Right ventricle myocardium inferior (tissue), 1 donor: ENCODE measurements at regions not wholly inside any gene's neighbourhood (a gene's known extent, or its start where the extent isn't known, plus 50 kb on each side); places are given as distances from the start of the nearest gene placed in this dataset.
"Not testable (repeated sequence)": the region's sequence is repeated elsewhere in the genome, so short reads cannot be mapped to it uniquely, and the experiment has no call there.

ENCODE experiments used
- ATAC-seq: fragments of 200-7000 bp; cut with Tn5 transposase; one replicate; pipeline ENCODE4 v1.9.1; 2020; ENCODE audit warnings: mild to moderate bottlenecking, moderate library complexity
- DNase-seq: peaks from one replicate; pipeline ENCODE4 v3.0.0; 2021; ENCODE audit errors: missing footprints
- intact Hi-C: fragments of 100-400 bp; cut with DNase I; formaldehyde crosslinking; loops from one replicate; pipeline ENCODE4 v1.11.0; 2022
- donor health status: DM: no; HTN: yes; CAD: no; lungs with severe emphysema.

GRCh38 chr4:116726523-116726922 lies 358.9 kb downstream of the TRAM1L1 start:
- intact Hi-C loops, result no loop called here
- no peak for ATAC-seq
- no peak for DNase-seq

- intact Hi-C loops, result no loop called here
- ATAC-seq (no peak), DNase-seq (no peak)
These were observed 361.1 kb downstream of the TRAM1L1 start for GRCh38 chr4:116724249-116724648.

- no peak for ATAC-seq
- intact Hi-C loops, result no loop called here
- DNase-seq, result peak; percentile 57
These were observed 379.9 kb downstream of the TRAM1L1 start for GRCh38 chr4:116705466-116705865.

GRCh38 chr4:116702949-116703348 lies 382.4 kb downstream of the TRAM1L1 start:
- intact Hi-C loops, result no loop called here
- DNase-seq (no peak), ATAC-seq (no peak)

- no peak for DNase-seq
- no peak for ATAC-seq
- intact Hi-C loops, result no loop called here
These were observed 396.8 kb downstream of the TRAM1L1 start for GRCh38 chr4:116688536-116688935.

GRCh38 chr4:116668190-116668589 lies 417.2 kb downstream of the TRAM1L1 start:
- intact Hi-C loops, result no loop called here
- no peak for ATAC-seq
- no peak for DNase-seq

- ATAC-seq (no peak), DNase-seq (no peak)
These were observed 419.7 kb downstream of the TRAM1L1 start for GRCh38 chr4:116665716-116666115.

GRCh38 chr4:116664198-116664597 lies 421.2 kb downstream of the TRAM1L1 start:
- intact Hi-C loops, result no loop called here
- no peak for DNase-seq
- ATAC-seq, result no peak

More at GRCh38 chr4:116665716-116666115, 419.7 kb downstream of the TRAM1L1 start:
- intact Hi-C loops, result no loop called here

GRCh38 chr4:116639070-116639577 lies 446.3 kb downstream of the TRAM1L1 start:
- DNase-seq, result no peak
- no peak for ATAC-seq
- intact Hi-C loops, result no loop called here

- ATAC-seq (no peak), DNase-seq (no peak)
- intact Hi-C loops, result no loop called here
These were observed 446.8 kb downstream of the TRAM1L1 start for GRCh38 chr4:116638592-116638991.

- DNase-seq, result no peak
- no peak for ATAC-seq
- intact Hi-C loops, result no loop called here
These were observed 448.5 kb downstream of the TRAM1L1 start for GRCh38 chr4:116636917-116637316.

- DNase-seq, result no peak
- intact Hi-C loops, result no loop called here
- no peak for ATAC-seq
These were observed 453.1 kb downstream of the TRAM1L1 start for GRCh38 chr4:116632269-116632668.

- intact Hi-C loops, result no loop called here
- no peak for ATAC-seq
- DNase-seq, result no peak
These were observed 456.8 kb downstream of the TRAM1L1 start for GRCh38 chr4:116628598-116628997.

GRCh38 chr4:116627545-116627944 lies 457.8 kb downstream of the TRAM1L1 start:
- intact Hi-C loops, result no loop called here

GRCh38 chr4:116619508-116619907 lies 465.9 kb downstream of the TRAM1L1 start:
- ATAC-seq, DNase-seq, intact Hi-C loops: not testable (repeated sequence)

More at GRCh38 chr4:116627545-116627944, 457.8 kb downstream of the TRAM1L1 start:
- ATAC-seq (no peak), DNase-seq (no peak)

GRCh38 chr4:116618638-116619037 lies 466.7 kb downstream of the TRAM1L1 start:
- ATAC-seq, result no peak
- intact Hi-C loops, result no loop called here

GRCh38 chr4:116603096-116603495 lies 482.3 kb downstream of the TRAM1L1 start:
- intact Hi-C loops, result no loop called here
- DNase-seq, result no peak
- ATAC-seq, result no peak

More at GRCh38 chr4:116618638-116619037, 466.7 kb downstream of the TRAM1L1 start:
- DNase-seq, result no peak

GRCh38 chr4:116599859-116600258 lies 485.5 kb downstream of the TRAM1L1 start:
- intact Hi-C loops, result no loop called here
- ATAC-seq (no peak), DNase-seq (peak; percentile 13)

GRCh38 chr4:116598980-116599789 lies 486.2 kb downstream of the TRAM1L1 start:
- intact Hi-C loops, result no loop called here
- no peak for ATAC-seq
- DNase-seq, result peak; percentile 66

- intact Hi-C loops, result no loop called here
- ATAC-seq, result no peak
- DNase-seq, result peak; percentile 57
These were observed 487.0 kb downstream of the TRAM1L1 start for GRCh38 chr4:116598155-116598979.
